ENCODE measurements at regions not wholly inside any gene's neighbourhood (a gene's known extent, or its start where the extent isn't known, plus 50 kb on each side); places are given as distances from the start of the nearest gene placed in this dataset.

GRCh38 chr18:53601344-53601743 lies 623.1 kb downstream of the MBD2 start:
- no peak overlapping the region for H3K4ac ChIP-seq (ENCODE audit: low read depth, low read length)

More at GRCh38 chr18:53601344-53601743, 623.1 kb downstream of the MBD2 start:
- no peak overlapping the region for H3K27ac ChIP-seq (ENCODE audit: insufficient read length, low read depth, low read length)
- TF ChIP-seq, protein P1, sequence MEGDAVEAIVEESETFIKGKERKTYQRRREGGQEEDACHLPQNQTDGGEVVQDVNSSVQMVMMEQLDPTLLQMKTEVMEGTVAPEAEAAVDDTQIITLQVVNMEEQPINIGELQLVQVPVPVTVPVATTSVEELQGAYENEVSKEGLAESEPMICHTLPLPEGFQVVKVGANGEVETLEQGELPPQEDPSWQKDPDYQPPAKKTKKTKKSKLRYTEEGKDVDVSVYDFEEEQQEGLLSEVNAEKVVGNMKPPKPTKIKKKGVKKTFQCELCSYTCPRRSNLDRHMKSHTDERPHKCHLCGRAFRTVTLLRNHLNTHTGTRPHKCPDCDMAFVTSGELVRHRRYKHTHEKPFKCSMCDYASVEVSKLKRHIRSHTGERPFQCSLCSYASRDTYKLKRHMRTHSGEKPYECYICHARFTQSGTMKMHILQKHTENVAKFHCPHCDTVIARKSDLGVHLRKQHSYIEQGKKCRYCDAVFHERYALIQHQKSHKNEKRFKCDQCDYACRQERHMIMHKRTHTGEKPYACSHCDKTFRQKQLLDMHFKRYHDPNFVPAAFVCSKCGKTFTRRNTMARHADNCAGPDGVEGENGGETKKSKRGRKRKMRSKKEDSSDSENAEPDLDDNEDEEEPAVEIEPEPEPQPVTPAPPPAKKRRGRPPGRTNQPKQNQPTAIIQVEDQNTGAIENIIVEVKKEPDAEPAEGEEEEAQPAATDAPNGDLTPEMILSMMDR (conservative IDR thresholded peaks at IDR 0.05): no peak
- no peaks in the 10 kb centered on the region for H3K23me2 ChIP-seq (ENCODE audit: insufficient read length, low read depth, low read length, poor library complexity, severe bottlenecking)
- no peaks in the 10 kb centered on the region for H3K9me3 ChIP-seq (ENCODE audit: control insufficient read depth, low read depth, low read length)
- H3K27me3 ChIP-seq (ENCODE audit: insufficient read depth, low read length): no peaks in the 10 kb centered on the region
- H2AFZ ChIP-seq (ENCODE audit: low read length): no peak overlapping the region
- H3K79me1 ChIP-seq (ENCODE audit: insufficient read depth, low read depth, low read length, poor library complexity, severe bottlenecking): no peaks in the 10 kb centered on the region
- H3K18ac ChIP-seq (ENCODE audit: insufficient read length, low read depth, low read length): no peak overlapping the region
- WGBS (ENCODE audit: extremely low coverage, insufficient read length, low lambda C conversion rate): no CpG with 5 or more reads among the region's 3 CpGs
- no peak overlapping the region for H2BK12ac ChIP-seq (ENCODE audit: insufficient read length, low read depth, low read length)
- no peak for DNase-seq
- H3K56ac ChIP-seq (ENCODE audit: insufficient read length, low read depth, low read length): no peak overlapping the region
- no peak overlapping the region for H2BK15ac ChIP-seq (ENCODE audit: low read depth, low read length)
- no peaks in the 10 kb centered on the region for H3K79me2 ChIP-seq (ENCODE audit: insufficient read depth, low read length)
- H2BK20ac ChIP-seq (ENCODE audit: low read depth, low read length, poor library complexity, severe bottlenecking): no peak overlapping the region
- H4K20me1 ChIP-seq (ENCODE audit: control insufficient read depth, insufficient read depth, insufficient read length): no peaks in the 10 kb centered on the region
- H4K91ac ChIP-seq (ENCODE audit: insufficient read length, low read depth, low read length): no peak overlapping the region
- H3K9ac ChIP-seq (ENCODE audit: extremely low read depth, insufficient read length, low read length): no peak overlapping the region
- H3K14ac ChIP-seq (ENCODE audit: insufficient read depth, low read length): no peak overlapping the region
- H2BK120ac ChIP-seq (ENCODE audit: low read depth, low read length, poor library complexity, severe bottlenecking): no peak overlapping the region
- no peak overlapping the region for H2AK5ac ChIP-seq (ENCODE audit: insufficient read length, low read length)
- H3K4me3 Mint-ChIP-seq: no peak overlapping the region
- H3K4me1 Mint-ChIP-seq: no peaks in the 10 kb centered on the region
- H3K4me2 ChIP-seq (ENCODE audit: insufficient read depth, insufficient read length, low read length): no peak overlapping the region
- H3T11ph ChIP-seq (ENCODE audit: low read length): no peak overlapping the region
- H3K23ac ChIP-seq (ENCODE audit: insufficient read length, low read depth, low read length): no peak overlapping the region
- no peaks in the 10 kb centered on the region; the same call in 1 of the 2 replicates for H3K4me1 ChIP-seq (ENCODE audit: insufficient read depth, low read length)
- H2BK5ac ChIP-seq (ENCODE audit: insufficient read length, low read length): no peak overlapping the region
- no peak overlapping the region for H4K8ac ChIP-seq (replicated peaks; ENCODE audit: insufficient read length, low read depth, low read length)
- H3K27me3 Mint-ChIP-seq (ENCODE audit: low read depth): no peaks in the 10 kb centered on the region
- no peak overlapping the region for H4K5ac ChIP-seq (ENCODE audit: insufficient read length, low read depth, low read length)
- H3K9me3 Mint-ChIP-seq: no peaks in the 10 kb centered on the region
- H3K27ac Mint-ChIP-seq: no peak overlapping the region
- no peaks in the 10 kb centered on the region for H3K36me3 Mint-ChIP-seq (ENCODE audit: insufficient read depth in 1 of 3, low read depth in 3 of 3)

Data from H9 (cell line).